Cardiac fibroblast (primary cell): ENCODE measurements at regions not wholly inside any gene's neighbourhood (a gene's known extent, or its start where the extent isn't known, plus 50 kb on each side); places are given as distances from the start of the nearest gene placed in this dataset.

Source experiments
- DNase-seq, 2 donors: peaks; one replicate each; pipeline versions ENCODE4 v3.0.0 to v3.0.0-alpha.2; 2010; ENCODE audit warnings: low read depth in 2 of 2
- H3K4me3 ChIP-seq, 2 donors: replicated peaks in 1 of 2; 1 replicate in 1 of 2; 2 replicates in 1 of 2; pipeline ENCODE4 v1.5.1; 2011; ENCODE audit warnings: low read depth in 2 of 2, low read length in 2 of 2, mild to moderate bottlenecking in 2 of 2, moderate library complexity in 1 of 2
- CTCF ChIP-seq: IDR thresholded peaks from one replicate; pipeline ENCODE4 v1.5.1; 2011; ENCODE audit warnings: low read depth, mild to moderate bottlenecking, low read length, inconsistent platforms

DNA sequence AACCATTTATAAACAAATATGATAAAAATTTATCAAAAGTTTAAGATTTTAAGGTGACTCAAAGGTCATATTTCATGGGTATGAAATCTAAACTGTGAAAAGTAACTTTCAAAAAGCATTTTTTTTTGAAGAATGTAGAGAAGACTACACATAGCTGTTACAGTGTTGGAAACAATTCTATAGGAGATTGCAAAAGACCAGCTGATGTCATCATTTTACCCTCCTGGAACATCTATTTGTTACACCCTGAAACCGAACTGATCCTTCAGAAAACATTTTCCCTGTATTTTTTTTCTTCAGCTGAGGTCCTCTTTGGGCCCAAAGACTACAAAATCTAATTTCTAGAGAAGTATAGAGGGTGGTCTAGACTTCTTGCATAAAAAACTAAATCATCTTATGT is 297.5 kb upstream of the FERMT1 start:
- no peak for TF ChIP-seq CTCF
- peak in 1 of 2 donors; percentile 55 for DNase-seq

DNA sequence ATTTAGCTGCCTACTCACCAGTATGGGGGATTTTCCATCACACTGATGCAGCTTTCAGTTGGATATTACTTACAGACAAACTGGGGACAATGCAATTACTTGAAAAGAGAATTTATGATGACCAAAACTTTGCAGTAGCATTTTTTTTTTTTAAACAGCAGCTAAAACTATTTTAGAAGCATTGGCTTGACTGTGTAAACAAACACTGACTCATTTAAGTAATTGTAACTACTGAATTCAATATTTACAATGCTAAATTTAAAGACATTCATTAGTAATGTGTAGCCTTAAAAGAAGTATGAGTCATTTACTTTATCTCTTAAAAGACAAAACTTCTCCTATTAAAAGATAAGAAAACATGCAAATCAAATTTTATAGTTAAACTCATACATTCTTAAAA is 295.9 kb upstream of the FERMT1 start:
- no peak overlapping the region for H3K4me3 ChIP-seq
- TF ChIP-seq CTCF, result no peak
- DNase-seq, result no peak

More for the DNA sequence above, 297.5 kb upstream of the FERMT1 start:
- H3K4me3 ChIP-seq, result no peak overlapping the region

DNA sequence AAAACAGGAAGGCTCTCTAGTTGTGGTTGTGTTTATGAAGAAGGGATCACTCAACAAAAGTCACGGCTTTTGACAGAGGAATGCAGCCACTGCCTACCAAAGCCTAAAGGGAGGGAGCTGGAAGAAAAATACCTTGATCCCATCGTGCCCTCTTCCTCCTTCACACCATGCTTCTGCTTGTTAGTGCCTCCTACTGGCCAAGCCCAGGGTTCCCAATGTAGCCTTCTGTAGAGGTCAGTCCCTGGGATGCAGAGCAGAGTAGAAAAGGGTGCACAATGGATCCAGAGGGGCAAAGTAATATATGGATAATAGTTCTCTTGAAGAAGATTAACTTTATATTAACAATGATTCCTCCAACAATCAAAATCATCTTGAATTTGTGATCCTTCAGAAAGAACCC is 293.5 kb upstream of the FERMT1 start:
- no peak for DNase-seq
- H3K4me3 ChIP-seq, result no peak overlapping the region

GRCh38 chr20:6411651-6412050 is 288.8 kb upstream of the FERMT1 start:
- no peak for TF ChIP-seq CTCF

More for the DNA sequence above, 293.5 kb upstream of the FERMT1 start:
- TF ChIP-seq CTCF, result no peak

DNA sequence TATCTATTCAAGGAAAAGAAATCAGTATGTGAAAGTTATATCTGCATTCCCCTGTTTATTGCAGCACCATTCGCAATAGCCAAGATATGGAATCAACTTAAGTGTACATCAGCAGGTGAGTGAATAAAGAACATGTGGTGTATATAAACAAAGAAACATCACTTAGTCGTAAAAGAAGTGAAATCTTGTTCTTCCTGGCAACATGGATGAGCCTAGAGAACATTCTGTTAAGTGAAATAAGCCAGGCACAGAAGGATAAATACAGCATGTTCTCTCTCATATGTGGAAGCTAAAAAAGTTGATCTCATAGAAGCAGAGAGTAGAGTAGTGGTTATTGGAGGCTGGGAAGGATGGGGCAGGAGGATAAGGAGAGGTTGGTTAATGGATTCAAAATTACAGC is 287.9 kb upstream of the FERMT1 start:
- no peak overlapping the region for H3K4me3 ChIP-seq
- TF ChIP-seq CTCF, result no peak

More at GRCh38 chr20:6411651-6412050, 288.8 kb upstream of the FERMT1 start:
- H3K4me3 ChIP-seq, result no peak overlapping the region
- no peak for DNase-seq

GRCh38 chr20:6407163-6407562 is 284.3 kb upstream of the FERMT1 start:
- H3K4me3 ChIP-seq, result no peak overlapping the region
- DNase-seq, result no peak
- no peak for TF ChIP-seq CTCF

More for the DNA sequence above, 287.9 kb upstream of the FERMT1 start:
- no peak for DNase-seq

- H3K4me3 ChIP-seq, result no peak overlapping the region
- no peak for DNase-seq
These were observed 279.2 kb upstream of the FERMT1 start for GRCh38 chr20:6401893-6402557.

More at GRCh38 chr20:6401893-6402557, 279.2 kb upstream of the FERMT1 start:
- no peak for TF ChIP-seq CTCF
